ENCODE measurements at regions not wholly inside any gene's neighbourhood (a gene's known extent, or its start where the extent isn't known, plus 50 kb on each side); places are given as distances from the start of the nearest gene placed in this dataset.

GRCh38 chr7:91628742-91629141, 251.8 kb downstream of the MTERF1 start:
- H3K4me3 ChIP-seq = no peak overlapping the region
- H3K9me3 ChIP-seq = no peaks in the 10 kb centered on the region
- TF ChIP-seq POLR2A (IDR thresholded peaks at IDR 0.05) (no peak), CTCF (IDR thresholded peaks at IDR 0.05 in 4 of 5, conservative IDR thresholded peaks at IDR 0.05 in 1 of 5) (no peak)
- in situ Hi-C loops (cut with MboI; ENCODE audit: low sequenced_read_pairs in 4 of 4) = loop anchor here in 1 of 4 donors (10.0 kb wide), 1 partner anchor 1174 kb away; no protein-coding TSS in a partner anchor
- intact Hi-C loops (cut with DNase I; ENCODE audit: low total_unique reads) = no loop called here
- H3K4me1 ChIP-seq = no peaks in the 10 kb centered on the region
- ATAC-seq (peak in 1 of 2 donors; percentile 52), DNase-seq (no peak)
- no peak overlapping the region for H3K27ac ChIP-seq
- no peaks in the 10 kb centered on the region for H3K27me3 ChIP-seq
- no peaks in the 10 kb centered on the region for H3K36me3 ChIP-seq

- H3K4me1 ChIP-seq = no peaks in the 10 kb centered on the region
- H3K9me3 ChIP-seq = no peaks in the 10 kb centered on the region
- ATAC-seq (no peak), DNase-seq (no peak)
- intact Hi-C loops (cut with DNase I; ENCODE audit: low total_unique reads) = loop anchor here (10.0 kb wide), 1 partner anchor 546 kb away; no protein-coding TSS in a partner anchor
- H3K27ac ChIP-seq = no peak overlapping the region
- no peaks in the 10 kb centered on the region for H3K27me3 ChIP-seq
- no peaks in the 10 kb centered on the region for H3K36me3 ChIP-seq
- in situ Hi-C loops (cut with MboI; ENCODE audit: low sequenced_read_pairs in 4 of 4) = no loop called here
- H3K4me3 ChIP-seq = no peak overlapping the region
- TF ChIP-seq POLR2A (IDR thresholded peaks at IDR 0.05) = no peak
- no peak for TF ChIP-seq CTCF (IDR thresholded peaks at IDR 0.05 in 4 of 5, conservative IDR thresholded peaks at IDR 0.05 in 1 of 5)
These were observed 249.7 kb downstream of the MTERF1 start for GRCh38 chr7:91630581-91631380.

GRCh38 chr7:91632234-91632940, 248.1 kb downstream of the MTERF1 start:
- intact Hi-C loops (cut with DNase I; ENCODE audit: low total_unique reads) = loop anchor here (10.0 kb wide), 1 partner anchor 548 kb away; no protein-coding TSS in a partner anchor
- Histone ChIP-seq H3K9me3 (no peaks in the 10 kb centered on the region), H3K27ac (no peak overlapping the region), H3K27me3 (no peaks in the 10 kb centered on the region), H3K36me3 (no peaks in the 10 kb centered on the region), H3K4me1 (no peaks in the 10 kb centered on the region), H3K4me3 (no peak overlapping the region)
- in situ Hi-C loops (cut with MboI; ENCODE audit: low sequenced_read_pairs in 4 of 4) = no loop called here
- no peak for ATAC-seq
- no peak for DNase-seq
- TF ChIP-seq POLR2A (IDR thresholded peaks at IDR 0.05) = no peak
- no peak for TF ChIP-seq CTCF (IDR thresholded peaks at IDR 0.05 in 4 of 5, conservative IDR thresholded peaks at IDR 0.05 in 1 of 5)

GRCh38 chr7:91633013-91633441, 247.5 kb downstream of the MTERF1 start:
- no peak for DNase-seq
- no peaks in the 10 kb centered on the region for H3K36me3 ChIP-seq
- H3K4me1 ChIP-seq = no peaks in the 10 kb centered on the region
- in situ Hi-C loops (cut with MboI; ENCODE audit: low sequenced_read_pairs in 4 of 4) = no loop called here
- no peak for ATAC-seq
- no peaks in the 10 kb centered on the region for H3K27me3 ChIP-seq
- intact Hi-C loops (cut with DNase I; ENCODE audit: low total_unique reads) = loop anchor here (10.0 kb wide), 1 partner anchor 548 kb away; no protein-coding TSS in a partner anchor
- H3K4me3 ChIP-seq = no peak overlapping the region
- TF ChIP-seq POLR2A (IDR thresholded peaks at IDR 0.05) = no peak
- TF ChIP-seq CTCF (IDR thresholded peaks at IDR 0.05 in 4 of 5, conservative IDR thresholded peaks at IDR 0.05 in 1 of 5) = no peak
- H3K27ac ChIP-seq = no peak overlapping the region
- H3K9me3 ChIP-seq = no peaks in the 10 kb centered on the region
